ENCODE measurements at regions not wholly inside any gene's neighbourhood (a gene's known extent, or its start where the extent isn't known, plus 50 kb on each side); places are given as distances from the start of the nearest gene placed in this dataset.

DNA sequence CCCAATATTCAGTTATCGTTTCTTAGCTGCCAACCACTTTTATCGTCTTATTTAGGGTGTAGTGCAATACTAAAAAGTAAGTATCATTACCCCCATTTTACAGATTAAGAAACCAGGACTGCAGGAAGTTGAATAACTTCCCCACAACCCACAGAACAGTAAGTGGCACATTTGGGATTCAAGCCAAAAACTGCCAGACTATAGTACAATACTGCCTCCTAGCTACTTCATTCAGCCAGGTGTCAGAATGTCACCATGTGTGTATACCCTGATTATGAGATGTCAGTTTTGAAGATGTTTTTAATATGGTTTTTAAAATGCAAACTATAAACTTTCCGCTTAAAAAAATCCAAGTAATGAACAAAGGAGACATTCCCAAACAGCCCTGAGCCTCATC lies 74.2 kb upstream of the PROK2 start:
- no peak overlapping the region for H3K4me3 ChIP-seq (ENCODE audit: low read depth, low read length)
- peak; percentile 56 for DNase-seq
- no peaks in the 10 kb centered on the region for H3K27me3 ChIP-seq
- H3K36me3 ChIP-seq: no peaks in the 10 kb centered on the region
- H3K9me3 ChIP-seq: no peaks in the 10 kb centered on the region
- peaks cover 6% of the 10 kb centered on the region for H3K4me1 ChIP-seq
- TF ChIP-seq, protein P1, sequence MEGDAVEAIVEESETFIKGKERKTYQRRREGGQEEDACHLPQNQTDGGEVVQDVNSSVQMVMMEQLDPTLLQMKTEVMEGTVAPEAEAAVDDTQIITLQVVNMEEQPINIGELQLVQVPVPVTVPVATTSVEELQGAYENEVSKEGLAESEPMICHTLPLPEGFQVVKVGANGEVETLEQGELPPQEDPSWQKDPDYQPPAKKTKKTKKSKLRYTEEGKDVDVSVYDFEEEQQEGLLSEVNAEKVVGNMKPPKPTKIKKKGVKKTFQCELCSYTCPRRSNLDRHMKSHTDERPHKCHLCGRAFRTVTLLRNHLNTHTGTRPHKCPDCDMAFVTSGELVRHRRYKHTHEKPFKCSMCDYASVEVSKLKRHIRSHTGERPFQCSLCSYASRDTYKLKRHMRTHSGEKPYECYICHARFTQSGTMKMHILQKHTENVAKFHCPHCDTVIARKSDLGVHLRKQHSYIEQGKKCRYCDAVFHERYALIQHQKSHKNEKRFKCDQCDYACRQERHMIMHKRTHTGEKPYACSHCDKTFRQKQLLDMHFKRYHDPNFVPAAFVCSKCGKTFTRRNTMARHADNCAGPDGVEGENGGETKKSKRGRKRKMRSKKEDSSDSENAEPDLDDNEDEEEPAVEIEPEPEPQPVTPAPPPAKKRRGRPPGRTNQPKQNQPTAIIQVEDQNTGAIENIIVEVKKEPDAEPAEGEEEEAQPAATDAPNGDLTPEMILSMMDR (IDR thresholded peaks at IDR 0.05; ENCODE audit: low read depth, low read length): peak; percentile 81

- peak overlapping the region; percentile 26 for H3K4me3 ChIP-seq (ENCODE audit: low read depth, low read length)
- peak; percentile 85 for DNase-seq
- H3K36me3 ChIP-seq: no peaks in the 10 kb centered on the region
- H3K9me3 ChIP-seq: no peaks in the 10 kb centered on the region
- TF ChIP-seq, protein P1 (IDR thresholded peaks at IDR 0.05; ENCODE audit: low read depth, low read length): no peak
- H3K4me1 ChIP-seq: peaks cover 6% of the 10 kb centered on the region
- H3K27me3 ChIP-seq: no peaks in the 10 kb centered on the region
Observed at GRCh38 chr3:71858503-71859122, 73.7 kb upstream of the PROK2 start.

- H3K27me3 ChIP-seq: no peaks in the 10 kb centered on the region
- no peak for DNase-seq
- TF ChIP-seq, protein P1 (IDR thresholded peaks at IDR 0.05; ENCODE audit: low read depth, low read length): no peak
- no peaks in the 10 kb centered on the region for H3K36me3 ChIP-seq
- no peaks in the 10 kb centered on the region for H3K9me3 ChIP-seq
- H3K4me1 ChIP-seq: peaks cover 6% of the 10 kb centered on the region
- no peak overlapping the region for H3K4me3 ChIP-seq (ENCODE audit: low read depth, low read length)
Observed at GRCh38 chr3:71857956-71858355, 73.0 kb upstream of the PROK2 start.

DNA sequence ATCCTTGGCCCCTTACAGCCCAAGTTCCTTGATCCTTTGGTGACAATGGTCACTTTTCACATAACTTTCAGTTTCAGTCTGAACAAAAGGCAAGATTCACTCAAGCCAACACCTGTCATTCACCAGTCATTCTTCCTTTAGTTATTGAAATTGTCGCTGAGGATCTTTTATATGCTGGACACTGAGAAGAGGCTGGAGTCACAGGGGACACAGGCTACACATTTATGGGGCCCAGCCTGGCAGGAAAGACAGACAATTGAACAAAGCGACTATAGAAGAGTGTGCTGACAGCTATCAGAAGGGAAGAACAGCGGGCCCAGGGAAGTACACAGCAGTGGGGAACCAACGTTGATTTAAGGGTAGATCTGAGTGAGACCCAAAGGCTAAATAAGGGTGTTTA lies 69.8 kb upstream of the PROK2 start:
- Histone ChIP-seq H3K4me3 (ENCODE audit: low read depth, low read length) (no peak overlapping the region), H3K36me3 (no peaks in the 10 kb centered on the region), H3K27me3 (no peaks in the 10 kb centered on the region), H3K4me1 (peaks cover 6% of the 10 kb centered on the region), H3K9me3 (no peaks in the 10 kb centered on the region)
- TF ChIP-seq, protein P1 (IDR thresholded peaks at IDR 0.05; ENCODE audit: low read depth, low read length): no peak
- DNase-seq: no peak

DNA sequence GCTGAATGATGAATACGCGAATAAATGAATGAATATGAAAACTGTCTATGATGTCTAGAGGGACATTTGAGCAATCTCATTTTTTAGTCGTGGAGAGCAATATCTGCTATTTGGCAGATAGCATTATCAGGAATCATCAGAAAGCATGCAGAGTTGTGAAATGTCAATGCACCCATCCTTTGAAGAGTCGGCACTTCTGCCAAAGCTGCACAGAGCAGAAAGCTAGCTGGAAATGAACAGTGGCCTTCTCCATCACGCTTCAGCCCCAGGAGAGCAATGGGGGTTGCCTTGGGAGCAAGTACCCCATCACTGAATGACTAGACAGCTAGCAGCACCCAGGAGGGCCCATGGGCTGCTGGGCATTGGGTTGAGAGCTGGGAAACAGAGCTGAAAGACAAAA lies 69.1 kb upstream of the PROK2 start:
- no peak for DNase-seq
- no peaks in the 10 kb centered on the region for H3K36me3 ChIP-seq

GRCh38 chr3:71851878-71852277 lies 66.9 kb upstream of the PROK2 start:
- Histone ChIP-seq H3K36me3 (no peaks in the 10 kb centered on the region), H3K9me3 (no peaks in the 10 kb centered on the region; the same call in 1 of the 2 replicates), H3K4me3 (ENCODE audit: low read depth, low read length) (no peak overlapping the region), H3K27me3 (no peaks in the 10 kb centered on the region), H3K4me1 (no peaks in the 10 kb centered on the region; the same call in none of the 2 replicates)
- no peak for DNase-seq
- TF ChIP-seq, protein P1 (IDR thresholded peaks at IDR 0.05; ENCODE audit: low read depth, low read length): no peak

More for the DNA sequence above, 69.1 kb upstream of the PROK2 start:
- TF ChIP-seq, protein P1 (IDR thresholded peaks at IDR 0.05; ENCODE audit: low read depth, low read length): no peak
- Histone ChIP-seq H3K4me1 (peaks cover 6% of the 10 kb centered on the region), H3K27me3 (no peaks in the 10 kb centered on the region), H3K9me3 (no peaks in the 10 kb centered on the region), H3K4me3 (ENCODE audit: low read depth, low read length) (no peak overlapping the region)

All from BE2C (cell line).